ENCODE measurements at regions not wholly inside any gene's neighbourhood (a gene's known extent, or its start where the extent isn't known, plus 50 kb on each side); places are given as distances from the start of the nearest gene placed in this dataset.

DNA sequence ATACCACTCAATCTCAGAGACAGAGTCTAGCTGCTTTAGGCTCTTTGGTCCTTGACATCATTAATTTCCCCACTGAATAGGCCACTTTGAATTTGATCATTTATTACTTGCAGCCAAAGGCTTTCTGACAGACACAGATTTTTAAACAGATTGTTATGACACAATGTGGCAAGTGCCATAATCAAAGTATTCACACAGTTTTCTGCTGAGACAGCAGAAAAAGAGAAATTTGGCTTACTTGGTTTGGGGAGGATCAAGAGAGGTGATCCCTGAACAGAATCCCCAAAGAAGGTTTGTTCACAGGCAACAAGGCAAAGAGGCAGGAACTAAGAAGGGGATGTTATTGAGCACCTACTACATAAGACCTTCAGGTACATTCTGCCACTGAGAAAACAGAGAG lies 138.0 kb upstream of the TOP1 start:
- TF ChIP-seq, protein P1, sequence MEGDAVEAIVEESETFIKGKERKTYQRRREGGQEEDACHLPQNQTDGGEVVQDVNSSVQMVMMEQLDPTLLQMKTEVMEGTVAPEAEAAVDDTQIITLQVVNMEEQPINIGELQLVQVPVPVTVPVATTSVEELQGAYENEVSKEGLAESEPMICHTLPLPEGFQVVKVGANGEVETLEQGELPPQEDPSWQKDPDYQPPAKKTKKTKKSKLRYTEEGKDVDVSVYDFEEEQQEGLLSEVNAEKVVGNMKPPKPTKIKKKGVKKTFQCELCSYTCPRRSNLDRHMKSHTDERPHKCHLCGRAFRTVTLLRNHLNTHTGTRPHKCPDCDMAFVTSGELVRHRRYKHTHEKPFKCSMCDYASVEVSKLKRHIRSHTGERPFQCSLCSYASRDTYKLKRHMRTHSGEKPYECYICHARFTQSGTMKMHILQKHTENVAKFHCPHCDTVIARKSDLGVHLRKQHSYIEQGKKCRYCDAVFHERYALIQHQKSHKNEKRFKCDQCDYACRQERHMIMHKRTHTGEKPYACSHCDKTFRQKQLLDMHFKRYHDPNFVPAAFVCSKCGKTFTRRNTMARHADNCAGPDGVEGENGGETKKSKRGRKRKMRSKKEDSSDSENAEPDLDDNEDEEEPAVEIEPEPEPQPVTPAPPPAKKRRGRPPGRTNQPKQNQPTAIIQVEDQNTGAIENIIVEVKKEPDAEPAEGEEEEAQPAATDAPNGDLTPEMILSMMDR (IDR thresholded peaks at IDR 0.05; ENCODE audit: low read depth, low read length): no peak
- no peak overlapping the region for H3K4me3 ChIP-seq (ENCODE audit: low read depth, low read length)
- no peaks in the 10 kb centered on the region for H3K36me3 ChIP-seq
- no peaks in the 10 kb centered on the region for H3K9me3 ChIP-seq (ENCODE audit: severe bottlenecking)
- no peak for DNase-seq
- no peak overlapping the region for H3K27ac ChIP-seq
- H3K27me3 ChIP-seq (ENCODE audit: insufficient read depth, low read depth, severe bottlenecking): peaks cover 77% of the 10 kb centered on the region

DNA sequence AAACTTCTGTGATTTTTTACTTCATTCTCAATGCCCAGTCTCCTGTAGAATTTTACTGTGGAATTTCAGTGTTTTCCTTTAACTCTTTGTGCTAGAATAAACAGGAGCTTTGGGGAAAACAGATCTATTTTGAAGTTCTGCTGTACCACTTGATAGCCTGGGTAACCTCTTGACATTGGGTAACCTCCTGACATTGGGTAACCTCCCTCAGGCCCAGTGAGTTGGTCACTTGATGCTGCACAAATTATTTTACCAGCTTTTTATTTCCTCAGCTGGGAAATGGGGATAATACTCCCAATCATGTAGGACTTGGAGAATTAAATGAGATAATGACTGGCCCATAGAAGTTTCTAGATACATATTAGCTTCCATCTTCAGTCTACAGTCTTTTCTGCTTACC lies 137.3 kb upstream of the TOP1 start:
- peaks cover 75% of the 10 kb centered on the region for H3K27me3 ChIP-seq (ENCODE audit: insufficient read depth, low read depth, severe bottlenecking)
- TF ChIP-seq, protein P1 (IDR thresholded peaks at IDR 0.05; ENCODE audit: low read depth, low read length): no peak
- DNase-seq: no peak

DNA sequence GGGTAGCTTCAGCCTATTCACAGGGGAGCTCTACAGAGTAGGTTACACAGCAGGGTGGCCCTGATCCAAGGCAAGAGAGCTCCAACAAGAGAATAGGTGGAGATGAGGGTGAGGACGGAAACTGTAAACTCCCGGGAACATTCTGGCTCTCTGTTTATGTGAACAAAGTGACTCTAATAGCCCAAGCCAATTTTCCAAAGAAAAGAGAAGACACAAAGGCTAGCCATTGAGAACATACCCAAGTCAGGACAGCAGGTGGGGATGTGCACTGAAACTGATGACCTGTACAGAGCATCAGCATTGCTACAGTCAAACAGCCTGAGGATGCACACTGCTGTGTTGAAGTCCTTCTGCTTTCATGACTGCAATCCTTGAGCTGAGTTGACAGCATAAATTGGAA lies 136.0 kb upstream of the TOP1 start:
- Histone ChIP-seq H3K27ac (no peak overlapping the region), H3K27me3 (ENCODE audit: insufficient read depth, low read depth, severe bottlenecking) (peaks cover 73% of the 10 kb centered on the region), H3K9me3 (ENCODE audit: severe bottlenecking) (no peaks in the 10 kb centered on the region), H3K4me3 (ENCODE audit: low read depth, low read length) (no peak overlapping the region), H3K36me3 (no peaks in the 10 kb centered on the region)
- TF ChIP-seq, protein P1 (IDR thresholded peaks at IDR 0.05; ENCODE audit: low read depth, low read length): no peak
- DNase-seq: no peak

More for the DNA sequence above, 137.3 kb upstream of the TOP1 start:
- no peak overlapping the region for H3K4me3 ChIP-seq (ENCODE audit: low read depth, low read length)
- no peak overlapping the region for H3K27ac ChIP-seq
- no peaks in the 10 kb centered on the region for H3K36me3 ChIP-seq
- H3K9me3 ChIP-seq (ENCODE audit: severe bottlenecking): no peaks in the 10 kb centered on the region

DNA sequence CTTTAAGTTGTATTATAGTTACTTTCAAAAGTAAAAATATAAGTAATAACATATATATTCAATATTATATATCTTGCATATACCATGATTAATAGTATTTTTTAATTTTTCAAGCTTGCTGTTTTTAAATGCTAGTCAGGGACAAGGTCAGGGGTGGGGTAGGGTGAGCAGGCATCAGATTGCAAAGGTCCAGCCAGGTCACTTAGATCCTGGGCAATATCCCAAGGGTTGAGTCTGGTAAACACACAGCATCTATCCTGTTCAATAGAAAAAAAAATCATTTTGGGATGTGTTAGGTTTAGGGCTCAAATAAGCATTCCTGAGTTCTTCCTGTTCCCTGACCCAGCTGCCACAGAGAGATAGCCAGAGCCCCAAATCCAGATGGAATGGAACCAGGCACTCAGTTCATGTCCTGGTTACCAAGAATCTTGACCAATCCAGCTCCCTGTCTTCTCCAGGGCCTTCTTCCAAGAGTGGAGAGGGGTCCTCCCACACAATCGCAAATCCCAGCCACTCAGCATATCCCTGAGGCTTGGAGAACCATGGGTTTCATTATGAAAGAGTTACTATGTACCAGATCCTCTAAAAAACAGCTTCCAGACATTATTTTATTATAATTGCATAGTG lies 134.9 kb upstream of the TOP1 start:
- H3K4me3 ChIP-seq (ENCODE audit: low read depth, low read length): no peak overlapping the region
- H3K27ac ChIP-seq: no peak overlapping the region
- peaks cover 73% of the 10 kb centered on the region for H3K27me3 ChIP-seq (ENCODE audit: insufficient read depth, low read depth, severe bottlenecking)
- TF ChIP-seq, protein P1 (IDR thresholded peaks at IDR 0.05; ENCODE audit: low read depth, low read length): no peak
- no peaks in the 10 kb centered on the region for H3K9me3 ChIP-seq (ENCODE audit: severe bottlenecking)
- no peaks in the 10 kb centered on the region for H3K36me3 ChIP-seq
- no peak for DNase-seq

DNA sequence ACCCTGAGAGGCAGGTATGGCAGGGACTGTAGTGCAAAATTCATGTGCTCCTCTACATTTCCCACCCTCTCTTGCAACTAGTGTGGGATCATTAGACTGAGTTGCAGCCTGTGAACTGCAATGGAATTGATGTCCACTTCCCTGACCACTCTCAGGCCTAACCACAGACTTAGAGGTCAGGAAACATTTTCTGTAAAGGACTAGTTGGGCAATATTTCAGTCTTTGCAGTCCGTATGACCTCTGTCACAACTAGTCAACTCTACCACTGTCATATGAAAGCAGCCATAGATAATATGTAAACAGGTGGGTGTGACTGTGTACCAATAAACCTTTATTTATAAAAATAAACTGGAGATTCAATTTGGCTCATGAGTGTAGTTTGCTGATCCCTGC lies 134.4 kb upstream of the TOP1 start:
- Histone ChIP-seq H3K4me3 (ENCODE audit: low read depth, low read length) (no peak overlapping the region), H3K36me3 (no peaks in the 10 kb centered on the region), H3K27me3 (ENCODE audit: insufficient read depth, low read depth, severe bottlenecking) (peaks cover 71% of the 10 kb centered on the region), H3K27ac (no peak overlapping the region), H3K9me3 (ENCODE audit: severe bottlenecking) (no peaks in the 10 kb centered on the region)
- TF ChIP-seq, protein P1 (IDR thresholded peaks at IDR 0.05; ENCODE audit: low read depth, low read length): no peak
- DNase-seq: no peak

DNA sequence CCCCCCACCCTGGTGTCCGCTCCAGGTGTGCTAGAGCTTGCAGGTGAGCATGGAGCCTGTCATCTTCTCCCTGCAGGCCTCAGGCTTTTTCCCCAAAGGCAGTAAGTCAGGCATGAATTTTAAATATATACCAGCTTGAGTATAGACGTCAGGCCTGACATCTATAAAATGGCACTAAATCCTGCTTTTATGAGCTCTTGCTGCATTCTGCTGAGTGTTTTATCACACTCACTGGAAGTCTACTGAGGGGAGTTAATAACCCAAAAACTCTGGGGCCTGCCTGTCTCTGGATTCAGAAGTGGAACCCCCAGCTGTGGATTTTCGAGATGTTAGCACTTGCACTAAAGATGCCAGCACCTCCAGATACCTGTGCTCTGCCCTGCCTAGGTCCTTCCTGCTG lies 133.4 kb upstream of the TOP1 start:
- Histone ChIP-seq H3K36me3 (no peaks in the 10 kb centered on the region), H3K9me3 (ENCODE audit: severe bottlenecking) (no peaks in the 10 kb centered on the region), H3K27ac (no peak overlapping the region), H3K27me3 (ENCODE audit: insufficient read depth, low read depth, severe bottlenecking) (peaks cover 64% of the 10 kb centered on the region), H3K4me3 (ENCODE audit: low read depth, low read length) (no peak overlapping the region)
- TF ChIP-seq, protein P1 (IDR thresholded peaks at IDR 0.05; ENCODE audit: low read depth, low read length): no peak
- no peak for DNase-seq

All from WERI-Rb-1 (cell line).